ENCODE measurements at regions not wholly inside any gene's neighbourhood (a gene's known extent, or its start where the extent isn't known, plus 50 kb on each side); places are given as distances from the start of the nearest gene placed in this dataset.

DNA sequence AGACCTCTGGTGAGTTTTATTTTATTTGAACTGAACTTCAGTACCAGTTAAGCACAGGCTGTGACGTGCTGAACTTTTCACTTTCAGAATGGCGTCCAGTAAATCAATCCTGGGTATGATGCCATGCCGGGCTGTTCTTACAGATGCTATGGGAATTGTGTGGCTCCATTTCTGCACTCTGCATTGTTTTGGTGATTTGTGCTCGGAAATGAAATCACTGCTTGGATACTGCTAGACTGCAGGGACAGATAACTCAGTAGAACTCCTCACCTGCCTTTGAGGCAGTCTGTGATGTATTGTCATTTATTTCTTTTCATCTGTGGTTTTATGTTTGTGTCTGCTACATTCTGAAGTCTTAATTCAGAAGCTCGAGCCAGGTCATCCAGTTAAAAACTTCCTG lies 172.7 kb downstream of the PTPN11 start:
- POLR2A ChIA-PET = no interaction called here
- Mint-ChIP-seq H3K4me1 (no peaks in the 10 kb centered on the region), H3K27ac (no peak overlapping the region), H3K9me3 (peaks cover 0 to 21% (median 2%) of the 10 kb centered on the region in 9 donors), H3K4me3 (no peak overlapping the region), H3K36me3 (no peaks in the 10 kb centered on the region), H3K27me3 (peaks cover 14 to 53% (median 28%) of the 10 kb centered on the region in 5 donors)
- ATAC-seq = no peak
- no peak for DNase-seq

DNA sequence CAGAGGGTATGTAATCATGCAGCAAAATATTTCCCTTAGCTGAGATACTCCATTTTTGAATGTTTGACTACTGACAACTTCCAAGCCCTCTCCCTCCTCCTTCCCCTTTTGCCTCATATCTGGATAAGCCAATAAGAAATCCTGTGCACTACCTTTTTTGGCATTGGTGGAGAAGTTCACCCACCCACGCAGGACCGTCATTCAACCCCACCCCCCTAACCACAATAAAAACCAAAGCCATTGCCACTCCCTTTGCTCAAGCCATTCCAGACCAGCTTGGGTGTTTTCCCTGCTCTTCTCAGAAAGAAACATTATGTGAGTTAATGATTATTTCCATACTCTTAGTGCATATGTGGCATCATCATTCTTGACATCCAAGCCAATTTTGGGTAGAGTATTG lies 176.7 kb downstream of the PTPN11 start:
- no peak overlapping the region for H3K27ac Mint-ChIP-seq
- POLR2A ChIA-PET = no interaction called here
- no peak for DNase-seq
- peaks cover 28 to 48% (median 34%) of the 10 kb centered on the region in 5 donors for H3K27me3 Mint-ChIP-seq
- no peak overlapping the region for H3K4me3 Mint-ChIP-seq
- no peaks in the 10 kb centered on the region for H3K4me1 Mint-ChIP-seq
- peaks cover 0 to 3% (median 0%) of the 10 kb centered on the region in 3 donors for H3K36me3 Mint-ChIP-seq
- H3K9me3 Mint-ChIP-seq = peaks cover 0 to 17% (median 2%) of the 10 kb centered on the region in 9 donors
- no peak for ATAC-seq

DNA sequence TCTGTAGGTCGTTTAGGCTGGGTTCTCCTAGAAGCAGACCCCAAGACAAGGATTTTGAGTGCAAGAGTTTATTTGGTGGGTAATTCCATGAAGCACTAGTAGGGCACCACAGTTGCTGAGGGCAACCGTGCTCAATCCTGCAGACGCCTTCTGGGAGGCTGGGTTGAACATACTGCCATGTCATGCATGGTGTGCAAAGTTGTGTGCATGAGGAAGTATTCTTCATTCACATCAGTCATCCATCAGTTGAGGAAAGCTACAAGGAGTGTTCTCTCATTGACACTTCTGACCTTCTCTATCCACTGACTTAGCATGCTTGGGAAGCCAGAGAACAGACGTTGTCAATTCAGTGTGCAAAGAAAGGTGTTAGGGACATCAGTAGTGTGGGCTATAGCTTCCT lies 179.2 kb downstream of the PTPN11 start:
- Mint-ChIP-seq H3K4me1 (no peaks in the 10 kb centered on the region), H3K27me3 (peaks cover 30 to 55% (median 44%) of the 10 kb centered on the region in 5 donors), H3K36me3 (peaks cover 0 to 8% (median 0%) of the 10 kb centered on the region in 3 donors), H3K9me3 (peaks cover 0 to 15% (median 5%) of the 10 kb centered on the region in 9 donors), H3K27ac (no peak overlapping the region), H3K4me3 (no peak overlapping the region)
- no peak for DNase-seq
- ATAC-seq = no peak
- POLR2A ChIA-PET = no interaction called here

DNA sequence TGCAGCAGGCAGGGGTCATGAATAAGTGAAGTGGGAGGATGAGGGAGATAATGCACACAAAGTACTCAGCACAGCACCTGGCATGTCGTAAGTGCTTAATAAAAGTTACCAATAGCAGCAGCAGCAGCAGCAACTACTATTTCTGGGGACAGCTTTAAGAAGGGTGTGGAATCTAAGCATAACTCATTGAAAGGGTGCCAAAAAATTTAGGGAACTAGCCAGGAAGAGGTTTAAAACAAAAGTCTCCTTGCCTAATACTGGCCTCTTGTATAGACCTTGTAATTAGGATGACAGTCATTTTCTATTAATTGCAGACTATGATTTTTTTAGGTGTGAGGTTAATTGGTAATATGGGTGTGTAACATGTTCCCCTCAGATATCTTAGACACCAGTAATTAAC lies 179.9 kb downstream of the PTPN11 start:
- H3K36me3 Mint-ChIP-seq = peaks cover 0 to 8% (median 0%) of the 10 kb centered on the region in 3 donors
- H3K4me1 Mint-ChIP-seq = no peaks in the 10 kb centered on the region
- DNase-seq = no peak
- H3K9me3 Mint-ChIP-seq = peaks cover 0 to 10% (median 5%) of the 10 kb centered on the region in 9 donors
- POLR2A ChIA-PET = no interaction called here
- H3K27me3 Mint-ChIP-seq = peaks cover 28 to 61% (median 48%) of the 10 kb centered on the region in 5 donors
- no peak overlapping the region for H3K27ac Mint-ChIP-seq
- no peak for ATAC-seq
- no peak overlapping the region for H3K4me3 Mint-ChIP-seq

- Mint-ChIP-seq H3K4me3 (no peak overlapping the region), H3K9me3 (peaks cover 0 to 10% (median 2%) of the 10 kb centered on the region in 9 donors), H3K27me3 (peaks cover 28 to 60% (median 43%) of the 10 kb centered on the region in 5 donors), H3K4me1 (no peaks in the 10 kb centered on the region), H3K36me3 (peaks cover 0 to 8% (median 0%) of the 10 kb centered on the region in 3 donors), H3K27ac (no peak overlapping the region)
- DNase-seq (no peak), ATAC-seq (no peak)
- POLR2A ChIA-PET = no interaction called here
Measured at GRCh38 chr12:112599871-112600270, 181.1 kb downstream of the PTPN11 start.

DNA sequence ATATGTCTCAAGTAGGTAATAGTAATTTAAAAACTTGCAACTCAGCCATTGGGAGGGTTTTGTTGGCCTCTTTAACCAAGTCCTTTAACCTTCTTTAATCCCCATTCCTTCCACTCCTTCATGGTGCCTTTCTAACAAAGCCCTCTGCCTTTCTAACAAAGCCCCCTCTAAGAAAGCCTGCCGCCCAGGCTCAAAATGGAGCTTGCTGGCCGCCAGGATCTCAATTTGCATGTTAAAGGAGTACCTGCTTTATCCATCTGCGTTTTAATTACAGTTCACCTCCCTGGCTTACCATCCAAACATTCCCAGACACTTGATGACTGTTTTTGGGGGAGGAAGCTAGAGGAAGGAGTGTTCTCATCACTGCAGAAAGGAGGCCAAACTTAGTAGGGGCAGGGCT lies 183.4 kb downstream of the PTPN11 start:
- no peak overlapping the region for H3K27ac Mint-ChIP-seq
- no peaks in the 10 kb centered on the region for H3K4me1 Mint-ChIP-seq
- peaks cover 16 to 62% (median 36%) of the 10 kb centered on the region in 5 donors for H3K27me3 Mint-ChIP-seq
- DNase-seq (no peak), ATAC-seq (no peak)
- POLR2A ChIA-PET = no interaction called here
- H3K9me3 Mint-ChIP-seq = peaks cover 0 to 8% (median 3%) of the 10 kb centered on the region in 9 donors
- peaks cover 0 to 8% (median 0%) of the 10 kb centered on the region in 3 donors for H3K36me3 Mint-ChIP-seq
- no peak overlapping the region for H3K4me3 Mint-ChIP-seq

GRCh38 chr12:112606611-112607365 lies 184.8 kb upstream of the RPH3A start:
- no peak for ATAC-seq
- H3K27ac Mint-ChIP-seq = no peak overlapping the region
- H3K36me3 Mint-ChIP-seq = no peaks in the 10 kb centered on the region
- no peaks in the 10 kb centered on the region for H3K4me1 Mint-ChIP-seq
- POLR2A ChIA-PET = no interaction called here
- no peak for DNase-seq
- no peak overlapping the region for H3K4me3 Mint-ChIP-seq
- H3K27me3 Mint-ChIP-seq = peaks cover 5 to 52% (median 30%) of the 10 kb centered on the region in 5 donors
- H3K9me3 Mint-ChIP-seq = peaks cover 0 to 8% (median 0%) of the 10 kb centered on the region in 9 donors

GRCh38 chr12:112607427-112607826 lies 184.1 kb upstream of the RPH3A start:
- no peak for DNase-seq
- Mint-ChIP-seq H3K4me3 (no peak overlapping the region), H3K9me3 (peaks cover 0 to 8% (median 0%) of the 10 kb centered on the region in 9 donors), H3K4me1 (no peaks in the 10 kb centered on the region), H3K27me3 (peaks cover 5 to 52% (median 25%) of the 10 kb centered on the region in 5 donors), H3K36me3 (no peaks in the 10 kb centered on the region), H3K27ac (no peak overlapping the region)
- ATAC-seq = no peak
- POLR2A ChIA-PET = no interaction called here

DNA sequence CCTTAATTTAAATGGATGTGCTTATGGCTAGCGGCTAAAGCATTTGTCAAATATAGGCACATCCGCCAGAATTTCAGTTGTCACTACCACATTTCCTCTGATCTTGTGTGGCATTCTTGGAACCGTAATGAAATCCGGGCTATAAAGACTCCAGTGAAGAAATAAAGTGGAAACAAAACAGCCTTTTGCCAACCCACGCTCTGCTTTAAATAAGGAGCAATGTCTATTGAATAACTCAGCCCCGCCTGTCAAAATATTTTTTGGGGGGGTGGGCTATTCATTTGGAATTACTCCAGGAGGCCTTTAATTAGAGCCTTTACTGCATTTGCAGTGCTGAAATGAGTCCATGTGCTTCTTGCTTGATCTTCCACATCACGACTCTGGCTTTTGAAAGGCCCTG lies 179.6 kb upstream of the RPH3A start:
- POLR2A ChIA-PET = no interaction called here
- no peak overlapping the region for H3K27ac Mint-ChIP-seq
- no peak for DNase-seq
- peaks cover 0 to 4% (median 0%) of the 10 kb centered on the region in 9 donors for H3K9me3 Mint-ChIP-seq
- no peak overlapping the region for H3K4me3 Mint-ChIP-seq
- no peaks in the 10 kb centered on the region for H3K36me3 Mint-ChIP-seq
- H3K27me3 Mint-ChIP-seq = peaks cover 8 to 45% (median 37%) of the 10 kb centered on the region in 5 donors
- peaks cover 0 to 2% (median 0%) of the 10 kb centered on the region in 4 donors for H3K4me1 Mint-ChIP-seq
- no peak for ATAC-seq

DNA sequence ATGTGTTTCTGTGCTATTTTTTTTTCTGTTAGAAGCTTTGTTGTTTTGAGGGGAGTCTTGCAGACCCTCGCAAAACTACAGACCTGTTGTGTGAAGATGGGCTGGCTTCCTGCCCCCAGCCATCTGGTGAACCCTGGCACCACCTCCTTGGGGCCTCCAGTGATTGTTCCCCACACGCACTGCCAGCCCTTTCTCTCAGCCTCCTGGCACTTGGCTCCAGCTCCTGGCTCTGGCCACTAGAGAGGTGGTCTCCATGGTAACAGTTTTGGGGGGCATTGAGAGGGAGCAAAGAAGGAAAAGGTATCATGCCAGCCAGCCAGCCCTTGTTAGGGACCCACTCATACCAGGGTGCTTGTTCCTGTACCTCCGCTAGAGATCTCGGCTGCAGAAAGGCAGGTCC lies 176.4 kb upstream of the RPH3A start:
- POLR2A ChIA-PET = no interaction called here
- H3K27me3 Mint-ChIP-seq = peaks cover 19 to 65% (median 40%) of the 10 kb centered on the region in 5 donors
- ATAC-seq = no peak

GRCh38 chr12:112616469-112617152 lies 174.9 kb upstream of the RPH3A start:
- DNase-seq (no peak), ATAC-seq (no peak)
- no peak overlapping the region for H3K4me3 Mint-ChIP-seq
- H3K27me3 Mint-ChIP-seq = peaks cover 23 to 64% (median 46%) of the 10 kb centered on the region in 5 donors
- no peak overlapping the region for H3K27ac Mint-ChIP-seq
- peaks cover 0 to 4% (median 0%) of the 10 kb centered on the region in 9 donors for H3K9me3 Mint-ChIP-seq
- POLR2A ChIA-PET = no interaction called here
- peaks cover 0 to 10% (median under 1%) of the 10 kb centered on the region in 4 donors for H3K4me1 Mint-ChIP-seq
- no peaks in the 10 kb centered on the region for H3K36me3 Mint-ChIP-seq

More for the DNA sequence above, 176.4 kb upstream of the RPH3A start:
- no peaks in the 10 kb centered on the region for H3K36me3 Mint-ChIP-seq
- H3K4me1 Mint-ChIP-seq = peaks cover 0 to 10% (median under 1%) of the 10 kb centered on the region in 4 donors
- DNase-seq = no peak
- no peak overlapping the region for H3K4me3 Mint-ChIP-seq
- H3K27ac Mint-ChIP-seq = no peak overlapping the region
- peaks cover 0 to 4% (median 0%) of the 10 kb centered on the region in 9 donors for H3K9me3 Mint-ChIP-seq

DNA sequence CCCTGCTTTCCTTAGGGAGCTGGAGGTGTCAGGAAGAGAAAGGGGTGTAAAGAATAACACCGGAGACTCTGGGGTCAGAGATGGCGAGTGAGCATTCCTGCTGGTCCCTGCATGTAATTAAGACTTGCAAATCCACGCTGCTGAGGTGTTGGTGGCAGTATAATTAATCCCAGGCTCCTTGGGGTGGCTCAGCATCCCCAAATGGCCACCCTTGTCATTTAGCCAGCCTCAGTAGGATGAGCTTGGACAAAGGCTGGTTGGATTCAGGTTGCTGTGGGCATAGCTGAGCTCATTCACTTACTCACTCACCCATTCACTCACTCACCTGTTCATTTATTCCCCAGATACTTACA lies 174.4 kb upstream of the RPH3A start:
- Mint-ChIP-seq H3K27me3 (peaks cover 23 to 64% (median 46%) of the 10 kb centered on the region in 5 donors), H3K4me1 (peaks cover 0 to 10% (median under 1%) of the 10 kb centered on the region in 4 donors), H3K36me3 (no peaks in the 10 kb centered on the region), H3K4me3 (no peak overlapping the region), H3K27ac (no peak overlapping the region), H3K9me3 (peaks cover 0 to 4% (median 0%) of the 10 kb centered on the region in 9 donors)
- POLR2A ChIA-PET = no interaction called here
- ATAC-seq (no peak), DNase-seq (no peak)

- peaks cover 0 to 7% (median 0%) of the 10 kb centered on the region in 9 donors for H3K9me3 Mint-ChIP-seq
- peaks cover 9 to 25% (median 15%) of the 10 kb centered on the region in 5 donors for H3K27me3 Mint-ChIP-seq
- ATAC-seq (no peak), DNase-seq (no peak)
- peaks cover 0 to 6% (median 2%) of the 10 kb centered on the region in 4 donors for H3K4me1 Mint-ChIP-seq
- peak overlapping the region in 1 of 10 donors; percentile 11 for H3K27ac Mint-ChIP-seq
- H3K36me3 Mint-ChIP-seq = peaks cover 0 to 7% (median 0%) of the 10 kb centered on the region in 3 donors
- POLR2A ChIA-PET = no interaction called here
- no peak overlapping the region for H3K4me3 Mint-ChIP-seq
Measured at GRCh38 chr12:112627851-112628250, 163.7 kb upstream of the RPH3A start.

Measured in naive thymus-derived CD8-positive, alpha-beta T cell (primary cell).